GM18868 (cell line): ENCODE measurements at regions not wholly inside any gene's neighbourhood (a gene's known extent, or its start where the extent isn't known, plus 50 kb on each side); places are given as distances from the start of the nearest gene placed in this dataset.
"Not testable (repeated sequence)": the region's sequence is repeated elsewhere in the genome, so short reads cannot be mapped to it uniquely, and the experiment has no call there.

ENCODE experiments used
- ATAC-seq: cut with Tn5 transposase; IDR thresholded peaks from one replicate; pipeline ENCODE4 v1.9.1; 2021; ENCODE audit warnings: mild to moderate bottlenecking, moderate library complexity; ENCODE audit not compliant: unreplicated experiment

DNA sequence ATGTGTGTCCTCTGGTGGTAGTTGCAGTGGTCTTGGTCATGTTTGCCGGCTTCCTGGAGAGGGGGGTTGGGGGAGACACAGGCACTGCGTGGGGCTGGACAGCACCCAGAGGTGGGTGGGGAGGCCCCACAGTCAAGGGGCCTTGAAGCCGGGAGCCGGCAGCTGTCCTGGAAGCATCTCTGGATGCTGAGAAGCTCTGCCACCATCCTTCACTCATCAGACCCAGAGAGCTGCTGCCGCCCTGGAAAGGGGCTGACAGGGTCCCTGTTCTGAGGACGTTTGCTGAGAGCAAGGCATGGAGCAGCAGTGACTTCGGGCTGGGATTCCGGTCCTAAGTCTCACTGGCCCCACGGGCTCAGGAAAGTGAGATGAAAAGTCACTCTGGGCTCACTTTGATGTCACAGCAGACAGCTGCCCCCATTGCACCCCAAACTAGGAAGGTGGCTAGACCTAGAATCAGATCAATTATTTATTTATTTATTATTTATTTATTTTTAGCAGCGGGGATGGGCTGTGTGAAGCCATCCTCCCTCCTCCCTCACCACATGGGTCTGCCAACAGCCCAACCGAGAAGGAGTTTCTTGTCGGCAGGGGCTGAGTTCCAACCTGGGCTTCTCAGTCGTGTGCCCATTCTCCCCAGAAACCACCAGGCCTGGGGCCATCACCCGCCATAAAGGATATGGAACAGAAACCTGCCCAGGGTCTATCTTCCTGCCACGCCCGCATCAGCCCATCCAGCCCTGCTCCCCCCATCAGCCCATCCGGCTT is 547.4 kb downstream of the PTPRU start:
- ATAC-seq, result no peak

DNA sequence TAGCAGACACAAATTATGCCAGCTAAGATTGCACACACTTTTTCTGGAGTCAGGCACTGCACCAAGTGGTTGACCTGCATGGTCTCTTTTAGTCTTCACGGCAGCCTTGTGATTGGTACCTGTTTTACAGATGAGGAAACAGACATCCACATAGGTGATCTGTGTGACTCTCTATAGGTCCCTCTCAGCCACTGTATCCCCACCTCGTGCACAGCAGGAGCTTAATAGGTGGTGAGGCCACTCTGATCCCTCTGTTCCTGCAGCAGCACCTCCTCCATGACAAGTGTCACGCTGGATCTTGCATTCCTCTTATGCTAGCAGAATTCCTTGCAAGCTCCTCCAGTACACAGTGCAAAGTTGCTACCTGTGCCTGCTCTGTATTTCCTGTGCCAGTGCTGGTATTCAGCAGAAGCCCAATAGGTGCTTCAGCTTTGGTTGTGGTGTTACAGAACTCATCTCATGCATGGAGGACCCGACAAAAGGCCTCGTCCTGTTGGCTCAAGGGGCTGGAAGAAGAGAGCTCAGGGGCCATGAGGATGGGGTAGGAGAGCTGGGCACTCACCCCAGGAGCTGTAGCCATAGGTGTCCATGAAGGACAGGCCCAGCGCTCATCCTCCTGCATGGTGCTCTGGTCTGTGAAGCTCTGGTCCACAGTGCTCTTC is 546.7 kb downstream of the PTPRU start:
- no peak for ATAC-seq

DNA sequence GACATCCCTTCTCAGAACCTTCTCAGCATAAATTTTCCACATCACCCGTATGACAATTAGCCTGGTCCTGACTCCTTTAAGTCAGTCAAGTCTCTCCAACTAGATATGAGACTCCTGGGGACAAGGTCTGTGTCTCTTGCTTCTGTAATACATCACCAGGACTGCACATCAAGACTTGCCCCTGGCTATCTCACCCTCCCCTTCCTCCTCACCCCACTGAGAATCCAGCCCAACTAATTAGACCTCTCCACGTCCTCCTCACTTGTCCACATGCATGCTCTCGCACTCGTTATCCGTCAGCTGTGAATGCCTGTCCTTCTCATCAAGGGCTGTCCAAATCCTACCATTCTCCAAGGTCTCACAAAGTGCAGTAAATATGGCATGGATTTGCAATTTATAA is 542.8 kb downstream of the PTPRU start:
- no peak for ATAC-seq

DNA sequence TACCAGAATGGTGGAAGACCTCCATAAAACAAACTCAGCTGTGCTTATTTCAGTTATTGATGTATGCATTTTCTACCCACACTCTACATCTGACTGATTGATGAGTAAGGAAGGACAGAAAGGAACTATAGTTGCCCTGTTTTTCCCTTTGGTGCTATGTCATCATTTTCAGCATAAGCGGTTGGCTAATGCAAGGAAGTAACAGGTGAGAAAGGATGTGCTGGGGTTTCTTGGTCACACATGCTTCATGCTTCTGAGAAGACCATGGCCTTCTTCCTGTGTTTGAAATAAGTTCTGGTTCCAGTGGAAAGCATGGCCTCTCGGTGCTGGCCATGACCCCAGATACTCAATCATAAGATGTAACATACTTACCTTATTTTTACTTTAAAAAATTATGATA is 541.2 kb downstream of the PTPRU start:
- ATAC-seq, result no peak

DNA sequence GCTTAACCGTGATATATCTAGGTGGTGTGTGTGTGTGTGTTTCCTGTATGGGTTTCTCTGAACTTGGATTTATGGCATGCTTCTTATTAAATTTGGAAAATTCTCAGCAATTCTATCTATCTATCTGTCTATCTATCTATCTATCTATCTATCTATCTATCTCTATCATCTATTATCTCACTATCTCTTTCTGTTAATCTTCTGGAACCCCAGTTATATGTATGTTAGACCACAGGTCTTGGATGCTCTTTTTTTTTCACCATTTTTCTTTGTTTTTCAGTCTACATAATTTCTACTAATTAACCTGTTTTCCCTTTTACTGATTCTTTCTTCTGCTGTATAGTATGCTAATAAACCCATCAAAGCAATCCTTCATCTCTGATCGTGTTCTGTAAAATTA is 538.0 kb downstream of the PTPRU start:
- ATAC-seq, result no peak

DNA sequence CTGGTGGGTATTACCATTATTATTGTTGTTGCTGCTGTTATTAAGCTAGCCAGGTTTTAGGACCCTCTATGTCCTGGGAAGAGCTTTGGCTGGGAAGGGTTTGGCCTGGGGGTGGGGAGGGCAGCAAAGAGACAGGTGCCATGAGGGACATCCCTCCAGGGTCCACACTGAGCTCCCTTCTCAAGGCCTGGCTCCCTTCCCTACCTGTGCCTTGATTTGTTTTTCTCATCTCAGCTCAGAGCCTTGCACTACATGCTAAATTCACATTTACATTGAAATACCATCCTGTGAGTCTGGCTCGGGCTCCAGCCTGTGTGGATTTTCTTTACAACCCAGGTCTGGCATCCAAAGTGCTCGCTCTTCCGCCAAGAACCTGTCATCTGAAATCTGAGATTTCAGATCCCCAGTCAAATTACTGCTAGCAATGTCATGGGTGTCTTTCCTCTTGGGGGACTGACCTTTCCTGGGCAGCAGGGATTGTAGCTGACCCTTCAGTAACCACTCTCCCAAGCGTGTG is 536.3 kb downstream of the PTPRU start:
- ATAC-seq, result no peak

DNA sequence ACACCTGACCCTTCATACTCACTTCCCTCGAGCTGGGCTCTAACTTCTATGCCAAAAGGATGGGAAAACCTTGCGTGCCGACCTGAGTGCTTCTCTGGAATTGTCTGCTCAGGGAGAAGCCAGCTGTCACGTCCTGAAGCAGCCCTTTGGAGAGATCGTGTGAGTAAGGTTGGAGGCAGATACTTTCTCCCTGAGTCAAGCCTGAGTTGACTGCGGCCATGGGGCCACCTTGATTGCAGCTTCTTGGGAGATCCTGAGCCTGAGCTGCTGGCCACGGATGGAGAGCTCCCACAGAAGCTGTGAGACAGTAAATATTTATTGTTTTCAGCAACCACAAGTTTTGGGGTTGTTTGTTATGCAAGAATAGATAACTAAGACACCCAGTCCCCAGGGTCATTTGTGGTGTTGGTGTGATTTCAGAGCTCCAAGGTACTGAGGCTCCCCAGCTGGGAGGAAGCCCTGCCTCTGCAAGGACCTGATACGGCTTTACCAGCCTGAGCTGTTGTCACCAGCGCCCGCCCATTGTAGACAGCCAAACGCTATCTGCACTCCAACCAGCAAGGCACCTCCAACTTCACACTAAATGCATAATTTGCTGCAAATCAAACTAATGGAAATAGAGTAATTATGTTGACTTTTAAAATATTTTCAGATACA is 531.6 kb downstream of the PTPRU start:
- no peak for ATAC-seq

- ATAC-seq, result no peak
Measured at GRCh38 chr1:29767088-29767685, 530.9 kb downstream of the PTPRU start.

DNA sequence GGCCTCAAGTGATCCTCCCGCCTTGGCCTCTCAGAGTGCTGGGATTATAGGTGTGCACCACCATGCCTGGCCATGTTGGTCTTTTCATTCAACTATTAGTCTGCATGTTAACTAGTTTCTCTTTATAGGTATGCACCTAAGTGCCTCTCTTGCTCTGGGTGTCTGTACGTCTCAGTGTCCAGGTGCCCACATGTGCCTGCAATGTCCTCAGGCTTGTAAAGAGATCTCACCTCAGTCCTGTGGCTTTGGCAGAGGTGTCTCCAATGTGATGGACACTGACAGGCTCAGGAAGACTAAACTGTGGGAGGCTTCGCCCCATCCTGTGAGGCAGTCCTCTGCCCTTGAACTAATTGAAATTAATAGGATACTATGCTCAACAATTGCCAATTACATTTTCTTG is 526.3 kb downstream of the PTPRU start:
- no peak for ATAC-seq

GRCh38 chr1:29761159-29761928 is 525.0 kb downstream of the PTPRU start:
- ATAC-seq, result no peak

DNA sequence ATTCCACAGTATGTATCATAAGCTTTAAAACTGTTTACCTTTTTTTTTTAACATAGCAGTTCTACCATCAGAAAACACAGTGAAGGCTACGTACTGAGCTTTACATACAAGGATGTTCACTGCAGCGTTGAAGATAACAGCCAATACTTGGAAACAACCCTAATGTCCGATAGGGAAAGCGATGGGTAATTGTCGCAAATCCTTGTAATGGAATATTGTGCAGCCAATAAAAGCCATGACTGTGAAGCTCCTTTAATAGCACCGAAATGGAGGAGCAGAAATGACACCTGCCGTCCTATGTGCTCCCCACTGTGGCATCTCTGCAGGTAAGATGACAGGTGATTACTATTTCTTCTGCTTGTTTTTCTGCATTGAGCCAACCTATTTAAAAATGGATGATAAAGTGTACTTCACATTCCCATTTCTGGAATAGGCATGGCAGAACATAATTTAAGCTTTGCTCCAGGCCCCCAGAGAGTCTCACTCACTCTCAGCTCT is 523.8 kb downstream of the PTPRU start:
- no peak for ATAC-seq

DNA sequence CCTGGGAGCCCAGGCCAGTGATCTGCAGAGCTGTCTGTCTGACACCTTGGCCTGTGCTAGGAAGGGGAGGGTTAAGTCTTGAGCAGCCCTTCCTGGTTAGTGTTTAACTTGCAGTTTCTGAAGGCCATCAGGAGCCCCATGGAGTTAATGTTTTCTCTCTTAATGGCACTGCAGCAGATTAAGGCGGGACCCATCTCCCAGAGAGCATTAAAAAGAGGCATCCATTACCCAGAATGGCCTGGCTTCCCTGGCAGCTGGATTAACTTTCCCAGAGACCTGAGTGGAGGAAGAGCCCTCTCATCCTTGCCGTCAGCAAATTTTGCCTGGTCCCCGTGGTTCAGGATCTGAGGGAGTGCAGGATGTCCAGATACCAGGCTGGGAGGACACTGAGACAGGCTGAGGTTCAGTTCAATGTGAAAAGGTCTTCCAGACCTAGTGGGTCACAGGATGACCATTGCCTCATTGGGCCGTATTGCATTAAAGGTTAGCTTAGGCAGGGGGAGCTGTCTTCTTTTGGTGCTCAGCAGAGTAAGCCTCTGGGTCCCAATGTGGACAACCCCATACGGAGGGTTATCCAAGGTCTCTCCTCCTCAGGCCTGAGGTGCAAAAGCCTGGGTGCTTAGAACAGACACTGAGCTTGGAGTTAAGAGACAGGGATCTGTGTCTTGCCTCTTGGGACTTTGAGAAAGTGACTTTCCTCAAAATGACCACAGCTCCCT is 522.6 kb downstream of the PTPRU start:
- no peak for ATAC-seq

DNA sequence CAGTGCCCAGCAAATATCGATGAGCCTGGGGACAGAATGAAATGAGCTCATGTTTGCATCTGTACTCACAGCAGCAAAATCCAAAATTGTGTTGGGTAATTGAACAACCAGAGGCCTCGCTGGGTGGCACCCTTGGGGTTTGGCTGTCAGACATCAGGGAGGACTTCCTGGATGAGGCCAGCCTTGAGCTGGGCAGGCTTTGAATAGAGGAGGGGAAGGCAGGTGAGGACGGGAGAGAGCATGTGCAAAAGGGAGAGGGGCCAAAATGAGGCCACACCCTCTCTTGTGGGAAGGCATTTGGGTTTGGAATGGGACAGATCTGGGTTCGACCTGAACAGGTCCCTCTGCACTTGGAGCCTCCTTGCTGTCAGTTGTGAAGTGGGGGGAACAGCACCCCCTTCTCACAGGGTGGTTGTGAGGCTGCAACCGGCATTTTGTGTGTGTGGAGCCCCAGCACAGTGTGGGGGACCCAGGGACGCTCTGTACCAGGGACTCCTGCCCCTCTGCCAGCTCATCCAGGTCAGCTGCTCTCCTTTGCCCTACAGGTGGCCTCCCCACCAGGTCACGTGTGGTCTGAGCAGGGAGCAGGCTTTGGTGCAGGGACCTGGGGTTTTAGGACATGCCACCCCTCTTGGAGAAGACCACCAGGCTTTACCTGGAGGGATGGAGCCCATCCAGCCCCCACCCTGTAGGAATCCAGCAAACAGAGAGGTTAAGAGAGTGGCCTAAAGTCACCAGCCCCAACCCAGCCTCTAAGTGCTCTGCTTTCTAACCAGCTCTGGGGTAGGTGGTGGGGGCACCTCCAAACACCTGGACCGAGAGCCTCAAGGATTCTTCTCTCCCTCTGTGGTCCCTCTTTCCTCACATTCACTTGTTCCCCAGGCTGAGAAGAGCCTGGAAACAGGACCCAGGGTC is 521.8 kb downstream of the PTPRU start:
- no peak for ATAC-seq

DNA sequence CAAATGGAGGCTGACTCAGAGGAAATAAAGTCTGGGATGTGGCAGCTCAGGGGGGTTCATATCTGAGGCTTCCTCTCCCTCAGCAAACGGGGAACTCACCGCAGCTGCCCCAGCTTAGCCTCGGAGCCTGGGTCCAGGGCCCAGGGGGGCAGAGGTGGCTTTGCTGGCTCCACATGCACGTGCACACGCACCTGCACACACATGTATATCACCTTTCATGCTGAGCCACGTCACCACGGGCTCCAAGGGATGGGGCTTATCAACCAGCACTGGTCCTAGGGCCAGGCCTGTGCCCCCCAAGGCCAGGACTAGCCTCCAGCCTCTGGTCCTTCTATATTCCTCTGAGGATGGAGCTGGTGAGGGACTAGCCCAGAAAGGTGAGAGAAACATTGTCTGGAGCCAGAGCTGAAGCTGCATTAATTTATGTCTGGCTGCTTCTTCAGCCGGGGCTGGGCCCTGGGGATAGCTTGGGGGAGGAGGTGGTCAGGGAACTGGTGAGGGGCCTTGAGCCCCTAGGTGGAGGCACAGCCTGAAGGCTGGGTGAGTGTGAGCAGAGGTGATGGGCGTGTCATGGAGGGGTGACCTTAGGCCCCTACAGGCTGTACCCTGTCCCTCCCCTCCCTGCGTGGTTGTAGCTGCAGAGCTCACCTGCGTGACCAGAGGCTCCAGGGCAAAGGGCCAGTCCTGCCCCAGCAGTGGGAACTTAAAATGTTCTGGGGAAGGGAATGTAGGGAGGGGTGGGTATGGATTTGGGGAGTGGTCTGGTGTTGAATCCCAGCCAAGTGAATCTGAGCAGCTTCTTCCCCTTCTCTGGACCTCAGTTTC is 520.8 kb downstream of the PTPRU start:
- no peak for ATAC-seq

DNA sequence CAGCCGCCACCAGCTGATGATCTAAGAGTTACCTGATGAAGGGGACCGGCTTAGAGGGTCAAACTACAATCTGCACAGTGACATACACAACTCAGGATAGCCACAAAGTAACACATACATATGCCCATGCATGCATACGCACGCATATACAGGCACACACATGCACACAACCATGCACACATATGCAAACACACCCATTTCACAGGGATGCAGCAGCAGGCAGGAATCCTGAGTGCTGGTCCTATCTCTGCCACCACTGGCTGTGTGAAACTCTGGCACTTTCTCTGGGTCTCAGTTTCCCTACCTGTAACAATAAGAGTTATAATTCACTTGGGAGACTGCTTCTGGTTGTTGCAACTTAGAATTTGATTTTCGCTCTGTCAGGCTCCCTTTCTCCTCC is 520.2 kb downstream of the PTPRU start:
- ATAC-seq, result no peak

GRCh38 chr1:29756085-29756484 is 519.8 kb downstream of the PTPRU start:
- no peak for ATAC-seq

DNA sequence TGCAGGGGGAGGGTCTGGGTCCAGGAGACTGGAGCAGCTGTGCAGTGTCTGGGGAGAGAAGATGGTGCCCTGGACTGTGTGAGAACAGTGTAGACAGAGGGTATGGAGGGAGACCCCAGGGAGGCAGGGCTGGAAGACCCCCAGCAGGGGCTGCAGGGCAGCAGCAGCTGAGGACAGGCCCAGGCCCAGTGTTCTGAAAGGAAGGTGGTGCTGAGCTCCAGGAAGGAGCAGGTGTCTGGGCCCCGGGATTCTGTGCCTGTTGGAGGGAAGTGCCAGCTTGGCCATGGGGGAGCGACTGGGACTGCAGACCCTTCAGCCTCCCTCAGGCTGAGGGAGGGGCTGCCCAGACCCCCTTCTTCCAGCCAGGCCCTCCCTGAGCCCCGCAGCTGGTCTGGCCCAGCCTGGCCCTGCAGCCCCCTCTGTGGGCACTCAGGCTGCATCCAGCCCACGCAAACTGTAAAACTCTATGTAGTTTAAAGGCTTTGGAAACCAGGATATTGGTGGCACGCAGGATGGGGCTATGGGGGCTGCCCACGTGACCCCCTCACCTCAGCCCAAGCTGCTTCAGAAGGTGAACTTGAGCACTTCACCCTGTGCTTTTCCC is 519.2 kb downstream of the PTPRU start:
- ATAC-seq, result not testable (repeated sequence)
